ENCODE measurements at regions not wholly inside any gene's neighbourhood (a gene's known extent, or its start where the extent isn't known, plus 50 kb on each side); places are given as distances from the start of the nearest gene placed in this dataset.

DNA sequence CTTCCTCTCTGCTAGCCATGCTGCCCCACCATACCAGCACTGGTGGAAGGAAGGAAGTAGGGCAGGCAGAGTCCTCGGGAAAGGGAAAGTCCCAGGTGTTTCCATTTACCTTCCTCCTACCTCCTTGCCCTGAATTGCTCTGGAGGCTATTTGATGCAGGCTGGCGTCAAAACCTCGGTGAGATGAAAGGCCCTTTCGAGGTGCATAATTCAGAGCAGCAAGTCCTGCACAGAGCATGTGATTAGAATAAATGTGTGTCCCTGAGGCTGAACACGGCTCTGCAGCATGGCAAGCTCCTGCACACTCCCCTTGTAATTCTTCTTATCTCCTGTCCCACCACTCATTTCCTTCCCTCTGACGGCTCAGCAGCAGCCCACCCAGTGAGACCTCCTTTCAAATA lies 98.7 kb upstream of the LRFN2 start:
- TF ChIP-seq, protein P1, sequence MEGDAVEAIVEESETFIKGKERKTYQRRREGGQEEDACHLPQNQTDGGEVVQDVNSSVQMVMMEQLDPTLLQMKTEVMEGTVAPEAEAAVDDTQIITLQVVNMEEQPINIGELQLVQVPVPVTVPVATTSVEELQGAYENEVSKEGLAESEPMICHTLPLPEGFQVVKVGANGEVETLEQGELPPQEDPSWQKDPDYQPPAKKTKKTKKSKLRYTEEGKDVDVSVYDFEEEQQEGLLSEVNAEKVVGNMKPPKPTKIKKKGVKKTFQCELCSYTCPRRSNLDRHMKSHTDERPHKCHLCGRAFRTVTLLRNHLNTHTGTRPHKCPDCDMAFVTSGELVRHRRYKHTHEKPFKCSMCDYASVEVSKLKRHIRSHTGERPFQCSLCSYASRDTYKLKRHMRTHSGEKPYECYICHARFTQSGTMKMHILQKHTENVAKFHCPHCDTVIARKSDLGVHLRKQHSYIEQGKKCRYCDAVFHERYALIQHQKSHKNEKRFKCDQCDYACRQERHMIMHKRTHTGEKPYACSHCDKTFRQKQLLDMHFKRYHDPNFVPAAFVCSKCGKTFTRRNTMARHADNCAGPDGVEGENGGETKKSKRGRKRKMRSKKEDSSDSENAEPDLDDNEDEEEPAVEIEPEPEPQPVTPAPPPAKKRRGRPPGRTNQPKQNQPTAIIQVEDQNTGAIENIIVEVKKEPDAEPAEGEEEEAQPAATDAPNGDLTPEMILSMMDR (IDR thresholded peaks at IDR 0.05; ENCODE audit: insufficient read depth, low read depth, low read length), result no peak
- TF ChIP-seq EZH2 (IDR thresholded peaks at IDR 0.05; ENCODE audit: insufficient read depth, low read length), result no peak

Data from astrocyte (in vitro differentiated cells and primary cell).